ENCODE measurements at regions not wholly inside any gene's neighbourhood (a gene's known extent, or its start where the extent isn't known, plus 50 kb on each side); places are given as distances from the start of the nearest gene placed in this dataset.

DNA sequence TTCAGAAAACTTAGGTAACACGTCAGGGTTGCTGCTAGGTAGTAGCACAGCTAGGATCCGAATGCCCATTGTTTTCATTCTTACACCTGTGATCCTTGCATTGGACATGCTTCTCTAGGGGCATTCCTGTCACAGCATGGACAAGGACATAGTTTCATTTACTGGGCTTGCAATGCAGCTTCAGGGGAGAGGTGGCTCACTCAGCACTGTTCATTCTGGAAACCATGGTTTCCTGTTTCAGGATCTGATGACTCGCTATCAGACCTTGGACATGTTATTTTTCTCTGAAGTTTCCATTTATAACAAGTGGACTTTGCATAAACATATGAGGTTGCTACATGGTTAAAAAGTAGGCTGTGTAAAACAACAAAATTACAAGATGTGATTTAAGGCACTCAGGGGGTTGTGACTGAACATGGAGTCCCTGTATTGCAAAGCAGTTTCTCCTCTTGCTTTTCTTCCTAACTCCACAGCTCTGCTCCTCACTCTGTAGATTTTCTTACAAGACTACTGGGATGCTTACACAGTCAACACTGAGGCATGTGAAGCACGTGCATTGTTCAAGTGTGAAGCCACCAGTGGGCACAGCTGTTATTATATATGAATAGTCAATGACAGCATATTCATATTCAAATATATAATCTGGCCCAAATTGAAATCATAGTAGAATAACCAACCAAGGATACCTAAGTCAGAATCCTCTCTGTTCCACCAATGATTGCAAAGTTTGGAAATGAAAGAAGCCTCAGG, 66.1 kb upstream of the STK32A start:
- TF ChIP-seq, protein P1, sequence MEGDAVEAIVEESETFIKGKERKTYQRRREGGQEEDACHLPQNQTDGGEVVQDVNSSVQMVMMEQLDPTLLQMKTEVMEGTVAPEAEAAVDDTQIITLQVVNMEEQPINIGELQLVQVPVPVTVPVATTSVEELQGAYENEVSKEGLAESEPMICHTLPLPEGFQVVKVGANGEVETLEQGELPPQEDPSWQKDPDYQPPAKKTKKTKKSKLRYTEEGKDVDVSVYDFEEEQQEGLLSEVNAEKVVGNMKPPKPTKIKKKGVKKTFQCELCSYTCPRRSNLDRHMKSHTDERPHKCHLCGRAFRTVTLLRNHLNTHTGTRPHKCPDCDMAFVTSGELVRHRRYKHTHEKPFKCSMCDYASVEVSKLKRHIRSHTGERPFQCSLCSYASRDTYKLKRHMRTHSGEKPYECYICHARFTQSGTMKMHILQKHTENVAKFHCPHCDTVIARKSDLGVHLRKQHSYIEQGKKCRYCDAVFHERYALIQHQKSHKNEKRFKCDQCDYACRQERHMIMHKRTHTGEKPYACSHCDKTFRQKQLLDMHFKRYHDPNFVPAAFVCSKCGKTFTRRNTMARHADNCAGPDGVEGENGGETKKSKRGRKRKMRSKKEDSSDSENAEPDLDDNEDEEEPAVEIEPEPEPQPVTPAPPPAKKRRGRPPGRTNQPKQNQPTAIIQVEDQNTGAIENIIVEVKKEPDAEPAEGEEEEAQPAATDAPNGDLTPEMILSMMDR (IDR thresholded peaks at IDR 0.05) = no peak
- TF ChIP-seq POLR2A (IDR thresholded peaks at IDR 0.05) = no peak
